ENCODE measurements at regions not wholly inside any gene's neighbourhood (a gene's known extent, or its start where the extent isn't known, plus 50 kb on each side); places are given as distances from the start of the nearest gene placed in this dataset.

DNA sequence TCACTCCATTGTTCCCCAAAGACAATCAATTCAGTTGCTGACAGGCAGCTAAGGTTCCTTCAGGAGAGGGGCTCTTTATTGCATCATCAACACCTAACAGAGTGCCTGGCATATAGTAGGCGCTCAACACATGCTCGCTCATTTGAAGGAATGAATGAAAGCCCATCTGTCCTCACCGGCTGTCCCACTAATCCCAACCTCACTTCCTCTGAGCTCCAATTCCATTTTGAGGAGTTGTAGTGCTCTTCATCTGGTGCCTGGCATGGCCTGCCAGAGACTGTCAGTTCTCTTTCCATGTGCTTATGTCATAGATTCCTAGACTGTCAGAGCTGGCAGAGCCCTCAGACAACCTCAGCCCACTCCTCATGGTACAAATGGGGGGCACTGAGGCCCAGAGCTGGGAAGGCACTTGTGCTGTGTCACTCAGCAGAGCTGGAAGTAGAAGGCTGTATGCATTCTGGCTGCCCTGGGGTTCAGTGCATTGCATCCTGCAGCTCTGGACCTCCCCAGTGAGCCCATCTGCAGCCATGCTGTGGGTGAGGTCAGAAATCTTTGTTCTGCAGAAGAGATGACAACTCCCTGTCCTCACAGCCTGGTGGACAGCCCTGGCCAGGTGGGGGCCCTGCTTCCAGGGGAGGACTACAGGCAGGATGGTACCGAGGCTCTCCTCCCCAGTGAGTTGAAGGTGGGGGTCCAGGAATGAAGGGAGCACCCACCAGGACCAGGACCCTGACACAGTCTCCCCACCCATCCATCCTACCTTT lies 134.9 kb upstream of the PJA1 start:
- Mint-ChIP-seq H3K4me1 (peaks cover 0 to 1% (median under 1%) of the 10 kb centered on the region in 3 donors), H3K27me3 (peaks cover 11% of the 10 kb centered on the region), H3K4me3 (no peak overlapping the region), H3K27ac (no peak overlapping the region), H3K36me3 (no peaks in the 10 kb centered on the region), H3K9me3 (peaks cover 0 to 2% (median 0%) of the 10 kb centered on the region in 3 donors)

DNA sequence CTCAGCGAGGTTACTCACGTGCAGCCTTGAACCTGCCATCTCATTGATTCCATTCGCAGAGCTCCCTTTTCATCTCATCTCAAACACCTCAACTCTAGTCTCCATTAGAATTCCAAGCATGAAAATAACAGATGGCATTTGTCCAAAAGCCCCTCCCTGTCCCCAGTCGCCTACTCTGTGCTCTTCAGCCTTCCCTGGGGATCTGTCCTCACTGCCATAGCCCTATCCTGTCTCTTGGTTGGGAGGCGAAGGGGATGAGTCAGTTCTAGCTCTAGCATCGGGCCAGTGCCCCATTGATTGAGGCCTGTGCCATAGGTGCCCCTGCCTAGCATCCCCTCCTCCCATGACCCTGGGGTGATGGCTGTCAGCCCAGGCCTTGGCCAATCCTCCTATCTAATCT lies 134.0 kb upstream of the PJA1 start:
- peaks cover 0 to 1% (median 0%) of the 10 kb centered on the region in 3 donors for H3K4me1 Mint-ChIP-seq
- H3K27ac Mint-ChIP-seq = no peak overlapping the region
- H3K36me3 Mint-ChIP-seq = no peaks in the 10 kb centered on the region
- peaks cover 0 to 2% (median 0%) of the 10 kb centered on the region in 3 donors for H3K9me3 Mint-ChIP-seq
- H3K27me3 Mint-ChIP-seq = peaks cover 8% of the 10 kb centered on the region
- no peak overlapping the region for H3K4me3 Mint-ChIP-seq

DNA sequence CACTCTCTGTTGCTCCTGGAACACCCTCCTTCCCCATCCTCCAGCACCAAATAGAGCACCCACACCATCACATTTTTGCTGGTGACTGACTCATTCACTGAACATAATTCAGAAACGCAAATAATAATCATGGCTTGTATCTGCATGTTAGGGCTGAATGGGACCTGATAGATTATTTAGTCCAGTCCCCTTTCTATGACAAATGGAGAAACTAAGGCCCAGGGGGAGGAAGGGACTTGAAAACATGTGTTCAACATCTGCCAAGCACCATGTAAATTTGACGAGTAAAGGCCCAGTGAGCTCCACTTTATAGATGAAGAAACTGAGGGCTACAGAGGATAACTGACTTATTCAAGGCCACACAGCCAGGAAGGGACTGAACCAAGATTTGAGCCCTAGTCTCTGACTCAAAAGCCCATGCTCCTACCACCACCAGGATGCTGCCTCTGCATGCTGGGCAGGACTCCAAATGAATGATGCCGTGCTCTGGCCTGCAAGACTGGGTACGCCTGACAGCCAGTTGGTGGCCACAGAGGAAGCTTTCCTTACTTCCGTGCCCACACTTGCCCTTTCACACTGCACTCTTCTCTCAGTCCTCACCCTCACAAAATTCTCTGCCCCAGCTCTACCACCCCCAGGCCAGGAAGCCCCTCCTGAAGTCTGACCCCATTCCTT lies 133.3 kb upstream of the PJA1 start:
- H3K4me3 Mint-ChIP-seq = no peak overlapping the region
- peaks cover 0 to 2% (median 0%) of the 10 kb centered on the region in 3 donors for H3K9me3 Mint-ChIP-seq
- H3K27me3 Mint-ChIP-seq = peaks cover 8% of the 10 kb centered on the region
- H3K27ac Mint-ChIP-seq = no peak overlapping the region
- H3K4me1 Mint-ChIP-seq = peaks cover 0 to 1% (median under 1%) of the 10 kb centered on the region in 3 donors
- H3K36me3 Mint-ChIP-seq = no peaks in the 10 kb centered on the region

DNA sequence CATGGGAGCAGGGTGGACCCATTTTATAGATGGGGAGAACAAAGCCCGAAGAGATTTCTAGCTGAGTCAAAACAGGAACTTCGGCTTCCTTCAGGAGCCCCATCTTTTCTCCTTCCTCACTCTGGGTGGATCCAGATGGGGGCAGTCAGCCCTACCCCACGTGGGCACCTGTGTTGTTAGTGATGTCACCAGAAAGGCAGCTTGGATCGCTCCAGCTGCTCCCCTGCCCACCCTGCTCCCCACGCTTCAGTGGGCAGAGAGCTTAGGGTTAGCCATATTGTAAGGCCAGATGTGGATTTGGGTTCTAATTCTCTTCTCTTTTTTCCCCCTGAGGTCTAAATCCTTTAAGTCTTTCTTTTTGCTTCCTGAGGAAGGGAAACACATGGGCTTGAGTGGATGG lies 132.3 kb upstream of the PJA1 start:
- Mint-ChIP-seq H3K27ac (no peak overlapping the region), H3K4me3 (no peak overlapping the region), H3K4me1 (peaks cover 0 to 1% (median 0%) of the 10 kb centered on the region in 3 donors), H3K9me3 (peaks cover 0 to 2% (median 0%) of the 10 kb centered on the region in 3 donors), H3K36me3 (no peaks in the 10 kb centered on the region), H3K27me3 (peaks cover 11% of the 10 kb centered on the region)

DNA sequence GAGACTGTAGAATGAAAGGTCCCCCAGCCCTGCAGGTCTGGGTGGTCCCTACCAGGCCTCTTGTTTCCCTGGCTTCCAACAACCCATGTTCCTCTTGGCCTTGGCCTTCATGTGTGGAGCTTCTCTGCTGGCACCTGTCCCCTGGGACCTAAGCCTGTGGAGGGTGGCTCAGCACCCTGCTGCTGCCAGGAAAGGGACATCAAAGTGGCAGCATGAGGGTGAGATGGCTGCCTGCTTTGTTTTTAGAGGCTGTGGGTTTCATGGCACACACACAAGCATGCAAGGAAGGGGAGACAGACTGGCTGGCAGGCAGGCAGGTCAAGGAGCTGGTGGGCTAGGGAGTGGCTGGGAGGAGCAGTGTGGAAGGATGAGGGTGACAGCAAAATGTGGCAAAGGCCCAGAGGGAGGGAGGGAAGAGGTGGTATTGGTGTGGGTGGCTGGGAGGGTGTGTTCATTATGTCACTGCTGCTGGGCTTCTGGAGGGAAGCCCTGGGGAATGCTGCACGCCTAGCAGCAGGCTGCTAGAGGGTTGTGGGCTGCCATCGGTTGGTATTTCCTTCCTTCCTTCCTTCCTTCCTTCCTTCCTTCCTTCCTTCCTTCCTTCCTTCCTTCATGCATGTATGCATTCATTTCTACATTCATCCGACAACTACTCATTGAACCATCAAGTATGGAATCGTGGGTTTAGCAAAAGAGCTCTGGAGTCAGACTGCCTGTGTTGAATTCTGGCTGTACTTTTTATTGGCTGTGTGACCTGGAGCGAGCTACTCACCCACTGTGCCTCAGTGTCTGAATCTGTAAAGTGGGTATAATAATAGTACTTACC lies 128.7 kb upstream of the PJA1 start:
- H3K27me3 Mint-ChIP-seq = peaks cover 7% of the 10 kb centered on the region
- no peak overlapping the region for H3K4me3 Mint-ChIP-seq
- no peaks in the 10 kb centered on the region for H3K9me3 Mint-ChIP-seq
- H3K4me1 Mint-ChIP-seq = peaks cover 0 to 1% (median 0%) of the 10 kb centered on the region in 3 donors
- no peaks in the 10 kb centered on the region for H3K36me3 Mint-ChIP-seq
- H3K27ac Mint-ChIP-seq = no peak overlapping the region

DNA sequence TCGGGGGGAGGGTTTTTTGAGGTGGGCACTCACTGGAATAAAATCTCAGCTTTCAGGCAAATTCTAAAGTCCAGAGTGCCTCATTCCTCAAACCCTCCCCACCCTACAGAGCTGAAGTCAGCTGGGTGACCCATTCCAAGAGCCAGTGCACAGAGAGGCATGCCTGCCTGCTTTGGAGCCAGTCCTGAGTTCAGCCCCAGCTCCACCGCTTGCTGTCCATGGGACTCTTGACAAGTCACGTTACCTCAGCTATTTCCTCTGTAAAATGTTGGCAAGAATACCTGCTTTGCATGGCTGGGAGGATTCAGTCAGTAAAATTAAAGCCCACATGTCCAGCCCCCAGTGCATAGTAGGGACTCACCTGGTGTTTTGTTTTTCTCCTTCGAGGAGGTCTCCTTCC lies 125.9 kb upstream of the PJA1 start:
- H3K9me3 Mint-ChIP-seq = no peaks in the 10 kb centered on the region
- H3K4me1 Mint-ChIP-seq = peaks cover 0 to 1% (median 0%) of the 10 kb centered on the region in 3 donors
- H3K27me3 Mint-ChIP-seq = peaks cover 16% of the 10 kb centered on the region
- H3K36me3 Mint-ChIP-seq = no peaks in the 10 kb centered on the region
- no peak overlapping the region for H3K27ac Mint-ChIP-seq
- no peak overlapping the region for H3K4me3 Mint-ChIP-seq

DNA sequence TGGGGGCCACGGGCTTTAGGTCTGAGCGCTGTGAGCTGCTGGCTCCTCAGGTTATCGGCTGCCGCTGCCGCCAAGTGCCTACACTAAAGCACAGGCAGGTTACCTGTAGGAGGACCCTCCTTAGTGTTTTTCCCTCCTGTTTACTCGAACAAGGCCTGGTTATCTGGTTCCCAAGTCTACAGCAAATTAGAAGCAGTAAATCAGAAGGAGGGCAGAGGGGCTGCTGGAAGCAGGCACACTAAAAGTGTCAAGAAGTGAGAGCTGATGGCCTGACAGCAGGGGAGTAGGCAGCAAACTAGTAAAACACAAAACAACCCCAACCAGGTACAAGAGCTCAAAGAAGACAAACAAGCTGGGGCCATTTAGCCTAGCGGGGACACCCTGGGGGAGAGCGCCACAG lies 125.0 kb upstream of the PJA1 start:
- H3K27me3 Mint-ChIP-seq = peaks cover 16% of the 10 kb centered on the region
- H3K4me3 Mint-ChIP-seq = no peak overlapping the region
- H3K4me1 Mint-ChIP-seq = peaks cover 0 to 1% (median 0%) of the 10 kb centered on the region in 3 donors
- H3K36me3 Mint-ChIP-seq = no peaks in the 10 kb centered on the region
- no peaks in the 10 kb centered on the region for H3K9me3 Mint-ChIP-seq
- H3K27ac Mint-ChIP-seq = no peak overlapping the region

DNA sequence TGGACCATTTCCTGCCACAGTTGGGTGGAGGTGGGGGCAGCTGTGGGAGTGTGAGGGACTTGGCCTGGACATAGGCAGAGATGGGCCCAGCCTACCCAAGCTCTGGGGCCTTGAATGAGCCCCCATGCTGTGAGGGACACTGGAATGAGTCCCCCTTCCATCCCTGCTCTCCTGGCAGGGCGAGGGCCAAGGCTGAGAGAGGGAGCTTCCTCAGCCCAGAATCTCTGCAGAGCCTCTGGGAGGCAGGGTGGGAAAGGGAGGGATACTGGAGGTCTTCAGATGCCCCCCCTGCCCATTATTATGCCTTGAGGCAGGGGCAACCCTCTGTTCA lies 124.5 kb upstream of the PJA1 start:
- Mint-ChIP-seq H3K27me3 (peaks cover 17% of the 10 kb centered on the region), H3K4me1 (peaks cover 0 to 1% (median 0%) of the 10 kb centered on the region in 3 donors), H3K4me3 (no peak overlapping the region), H3K27ac (no peak overlapping the region), H3K36me3 (no peaks in the 10 kb centered on the region), H3K9me3 (no peaks in the 10 kb centered on the region)

DNA sequence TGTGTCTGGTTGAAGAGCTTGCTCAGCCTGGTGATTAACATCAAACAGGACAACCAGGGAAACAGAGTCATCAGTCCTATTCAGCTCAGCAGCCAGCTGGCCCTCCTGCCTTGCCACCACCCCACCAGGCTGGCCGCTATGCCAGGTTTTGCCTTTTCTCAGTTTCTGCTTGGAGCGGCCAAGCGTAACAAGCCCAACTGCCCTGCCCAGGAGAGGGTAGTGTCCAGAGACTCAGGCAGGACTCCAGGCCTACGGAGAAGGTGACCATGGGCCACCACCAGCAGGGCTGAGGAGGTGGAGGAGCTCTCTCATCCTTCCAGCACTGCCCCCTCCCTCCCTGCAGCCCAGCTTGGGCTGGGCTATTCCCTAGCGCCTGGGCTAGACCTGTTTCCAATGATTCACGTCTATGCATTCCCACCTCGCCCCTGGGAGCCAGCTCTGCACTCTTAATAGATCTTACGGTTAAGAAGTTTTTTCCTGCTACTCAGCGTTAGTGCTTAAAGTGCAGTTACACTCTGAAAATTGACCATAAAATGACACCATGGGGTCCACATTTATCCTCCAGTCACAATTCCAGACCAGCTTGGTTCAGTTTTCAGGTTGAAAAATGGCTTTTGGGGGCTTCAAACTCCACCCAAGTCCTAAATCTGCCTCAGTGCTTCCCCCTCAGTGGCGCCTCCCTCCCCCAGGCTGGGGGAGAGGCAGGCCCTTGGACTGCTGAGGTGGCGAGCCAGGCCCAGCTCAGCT lies 124.0 kb upstream of the PJA1 start:
- H3K36me3 Mint-ChIP-seq = no peaks in the 10 kb centered on the region
- H3K27ac Mint-ChIP-seq = peak overlapping the region in 1 of 3 donors; percentile 19
- H3K4me3 Mint-ChIP-seq = peak overlapping the region in 1 of 4 donors; percentile 47
- no peaks in the 10 kb centered on the region for H3K9me3 Mint-ChIP-seq
- peaks cover 0 to under 1% (median 0%) of the 10 kb centered on the region in 3 donors for H3K4me1 Mint-ChIP-seq
- peaks cover 17% of the 10 kb centered on the region for H3K27me3 Mint-ChIP-seq

DNA sequence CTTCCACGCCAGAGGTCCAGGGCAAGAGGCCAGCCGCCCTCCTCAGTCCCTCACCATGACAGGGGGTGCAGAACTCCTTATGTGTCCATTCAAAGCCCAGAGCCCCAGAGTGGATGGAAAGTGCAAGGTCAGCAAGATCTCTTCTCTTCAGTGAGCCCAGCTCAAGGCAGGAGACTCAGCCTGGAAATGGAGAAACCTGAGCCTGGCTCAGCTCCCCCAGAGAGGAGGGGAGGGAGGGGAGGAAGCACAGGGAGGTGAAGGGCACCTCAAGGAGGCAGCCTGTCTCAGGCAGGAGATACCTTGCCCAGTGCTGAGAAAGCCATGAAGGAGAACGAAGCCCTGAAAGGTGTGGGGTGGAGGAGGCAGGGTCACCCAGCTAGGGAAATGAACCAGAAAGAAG lies 121.8 kb upstream of the PJA1 start:
- no peak overlapping the region for H3K27ac Mint-ChIP-seq
- H3K4me3 Mint-ChIP-seq = no peak overlapping the region
- H3K36me3 Mint-ChIP-seq = no peaks in the 10 kb centered on the region
- no peaks in the 10 kb centered on the region for H3K9me3 Mint-ChIP-seq
- H3K27me3 Mint-ChIP-seq = peaks cover 15% of the 10 kb centered on the region
- H3K4me1 Mint-ChIP-seq = no peaks in the 10 kb centered on the region

DNA sequence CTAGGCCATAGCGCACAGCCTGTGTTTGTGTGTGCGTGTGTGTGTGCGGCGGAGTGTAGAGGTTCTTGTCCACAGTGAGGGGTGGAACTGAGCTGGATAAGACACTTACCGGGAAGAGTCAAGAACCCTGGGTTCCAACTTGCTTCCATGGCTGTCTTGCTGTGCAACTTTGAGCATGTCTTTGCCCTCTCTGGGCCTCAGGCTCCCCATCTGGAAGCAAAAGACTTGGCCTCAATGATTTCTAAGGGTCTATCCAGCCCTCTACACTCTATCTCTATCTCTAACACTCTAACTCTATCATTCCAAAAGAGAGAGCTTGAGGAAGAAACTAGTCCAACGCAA lies 121.3 kb upstream of the PJA1 start:
- Mint-ChIP-seq H3K27me3 (peaks cover 15% of the 10 kb centered on the region), H3K4me1 (no peaks in the 10 kb centered on the region), H3K27ac (no peak overlapping the region), H3K4me3 (peak overlapping the region in 3 of 4 donors; percentile 23 to 65 (median 65)), H3K36me3 (no peaks in the 10 kb centered on the region), H3K9me3 (no peaks in the 10 kb centered on the region)

DNA sequence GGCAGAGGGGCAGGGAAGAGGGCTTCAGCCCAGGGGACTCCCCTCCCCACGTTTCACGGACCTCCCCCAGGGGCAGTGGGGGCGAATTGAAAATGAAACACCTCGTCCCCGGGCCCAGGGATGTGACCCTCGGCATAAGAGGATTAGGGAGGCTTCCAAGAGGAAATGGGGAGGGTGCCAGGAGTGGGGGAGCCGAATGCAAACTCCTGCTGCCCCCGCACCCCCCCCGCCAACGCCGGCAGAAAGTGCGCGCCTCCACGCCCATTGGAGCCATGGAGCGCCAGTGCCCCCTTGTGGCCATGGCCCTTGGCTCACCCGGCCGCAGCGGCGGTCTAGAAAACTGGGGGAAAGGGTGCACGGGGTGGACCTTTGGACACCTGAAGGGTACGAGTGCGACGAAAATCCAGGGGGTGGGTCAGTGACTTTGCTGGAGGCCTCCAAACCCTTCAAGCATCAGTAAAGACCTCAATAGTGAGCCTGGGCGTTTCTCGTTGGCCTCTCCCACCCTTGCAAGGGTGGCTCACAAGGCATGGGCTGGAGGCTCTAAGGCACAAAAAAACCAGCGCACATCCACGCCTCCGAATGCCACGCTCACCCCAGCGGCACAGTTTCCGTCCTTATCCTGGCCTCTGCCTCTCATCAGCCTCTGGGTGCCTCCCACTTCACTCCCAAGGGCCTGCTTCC lies 120.8 kb upstream of the PJA1 start:
- H3K27ac Mint-ChIP-seq = no peak overlapping the region
- H3K4me3 Mint-ChIP-seq = peak overlapping the region in 3 of 4 donors; percentile 65 to 70 (median 65)
- H3K4me1 Mint-ChIP-seq = no peaks in the 10 kb centered on the region
- H3K9me3 Mint-ChIP-seq = no peaks in the 10 kb centered on the region
- no peaks in the 10 kb centered on the region for H3K36me3 Mint-ChIP-seq
- peaks cover 15% of the 10 kb centered on the region for H3K27me3 Mint-ChIP-seq

DNA sequence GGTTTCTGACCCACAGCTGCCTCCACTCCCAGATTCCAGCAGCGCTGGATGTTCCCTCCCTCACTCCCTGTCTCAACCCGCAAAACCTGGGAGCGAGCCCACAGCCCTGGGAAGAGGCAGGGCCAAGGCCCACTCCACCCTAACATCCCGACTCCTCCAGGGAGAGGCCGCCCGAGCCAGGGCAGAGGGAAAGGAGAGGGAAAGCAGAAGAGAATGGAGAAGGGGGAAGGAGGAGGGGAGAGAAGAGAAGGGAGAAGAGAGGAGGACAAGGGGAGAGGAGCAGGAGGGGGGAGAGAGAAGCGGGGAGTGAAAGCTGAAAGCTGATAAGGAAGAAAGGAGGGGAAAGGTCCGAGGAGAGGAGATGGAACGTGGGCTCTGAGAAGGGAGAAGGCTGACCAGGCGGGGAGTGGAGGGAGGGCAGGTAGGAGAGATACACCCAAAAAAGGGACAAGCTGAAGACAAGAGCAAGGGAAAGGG lies 120.2 kb upstream of the PJA1 start:
- H3K4me1 Mint-ChIP-seq = no peaks in the 10 kb centered on the region
- peaks cover 14% of the 10 kb centered on the region for H3K27me3 Mint-ChIP-seq
- H3K27ac Mint-ChIP-seq = no peak overlapping the region
- no peaks in the 10 kb centered on the region for H3K36me3 Mint-ChIP-seq
- H3K4me3 Mint-ChIP-seq = peak overlapping the region in 3 of 4 donors; percentile 37 to 70 (median 65)
- no peaks in the 10 kb centered on the region for H3K9me3 Mint-ChIP-seq

DNA sequence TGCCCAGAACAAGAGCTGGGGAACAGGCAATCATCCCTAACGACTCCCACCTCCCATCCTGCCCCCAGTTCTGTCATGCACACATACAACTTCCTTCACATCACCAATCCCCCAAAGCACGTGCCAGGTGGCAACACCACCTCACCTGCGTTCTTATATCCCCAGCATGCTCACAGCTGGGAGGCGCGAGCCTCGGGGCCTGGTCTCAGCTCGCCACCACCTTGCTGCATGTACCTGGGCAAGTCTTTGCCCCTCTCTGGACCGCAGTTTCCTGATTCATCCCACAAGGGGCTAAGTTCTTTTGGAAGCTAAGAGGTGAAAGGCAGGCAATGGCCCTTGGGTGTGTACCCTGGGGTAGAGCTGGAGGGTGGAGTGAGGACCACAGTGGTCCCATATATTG lies 119.2 kb upstream of the PJA1 start:
- Mint-ChIP-seq H3K9me3 (no peaks in the 10 kb centered on the region), H3K4me1 (no peaks in the 10 kb centered on the region), H3K4me3 (peak overlapping the region in 2 of 4 donors; percentile 30 to 52), H3K36me3 (no peaks in the 10 kb centered on the region), H3K27me3 (peaks cover 14% of the 10 kb centered on the region), H3K27ac (no peak overlapping the region)

All from IgD-negative memory B cell (primary cell).